Left lung (tissue), 4 donors: ENCODE measurements at regions not wholly inside any gene's neighbourhood (a gene's known extent, or its start where the extent isn't known, plus 50 kb on each side); places are given as distances from the start of the nearest gene placed in this dataset.
A peak's percentile ranks its signal among the peaks of the same experiment; 100 is the strongest.

Source experiments
- ATAC-seq: fragments of 200-7000 bp; cut with Tn5 transposase; one replicate; pipeline ENCODE4 v1.9.1; 2020; ENCODE audit warnings: moderate library complexity
- DNase-seq, 4 donors: peaks; one replicate each; pipeline ENCODE4 v3.0.0-alpha.2; 2013 to 2020
- H3K27ac ChIP-seq, 2 donors: fragments of 200-600 bp; sonication (generic) in 1 of 2; one replicate each; pipeline versions ENCODE4 v1.5.0 to v1.8.0; 2020 to 2021
- H3K27me3 ChIP-seq, 2 donors: fragments of 200-600 bp; sonication (generic) in 1 of 2; one replicate each; pipeline versions ENCODE4 v1.5.0 to v1.8.0; 2020 to 2021
- H3K36me3 ChIP-seq, 2 donors: fragments of 200-600 bp; sonication (generic) in 1 of 2; one replicate each; pipeline versions ENCODE4 v1.5.0 to v1.8.0; 2020 to 2021
- H3K4me1 ChIP-seq, 2 donors: fragments of 200-600 bp; one replicate each; pipeline ENCODE4 v1.8.0; 2021
- H3K4me3 ChIP-seq, 2 donors: fragments of 200-600 bp; sonication (generic) in 1 of 2; one replicate each; pipeline versions ENCODE4 v1.5.0 to v1.8.0; 2020 to 2021; ENCODE audit warnings: mild to moderate bottlenecking in 1 of 2
- H3K9me3 ChIP-seq, 2 donors: fragments of 200-600 bp; sonication (generic) in 1 of 2; one replicate each; pipeline versions ENCODE4 v1.5.0 to v1.8.0; 2020 to 2021
- CTCF ChIP-seq, 2 donors: fragments of 200-600 bp; sonication (generic) in 1 of 2; IDR thresholded peaks; one replicate each; pipeline versions ENCODE4 v1.5.0 to v1.8.0; 2021; ENCODE audit warnings: antibody characterized with exemption in 2 of 2
- intact Hi-C, 2 donors: fragments of 100-400 bp; cut with DNase I; formaldehyde crosslinking; loops; one replicate each; pipeline versions ENCODE4 v1.11.2 to v1.14.2; 2022
- donor health status: DM: no; HTN: yes; CAD: no.
- donor health status: DM: no; HTN: no; CAD: no.

- no peaks in the 10 kb centered on the region for H3K9me3 ChIP-seq
- no peaks in the 10 kb centered on the region for H3K27me3 ChIP-seq
- DNase-seq (no peak), ATAC-seq (no peak)
- H3K4me1 ChIP-seq, result peaks cover 0 to 12% of the 10 kb centered on the region in 2 donors
- intact Hi-C loops, result no loop called here
- no peak overlapping the region for H3K4me3 ChIP-seq
- TF ChIP-seq CTCF (IDR thresholded peaks at IDR 0.05), result no peak
- H3K27ac ChIP-seq, result no peak overlapping the region
- no peaks in the 10 kb centered on the region for H3K36me3 ChIP-seq
Measured at GRCh38 chr14:55803873-55804553, 224.0 kb downstream of the KTN1 start.

GRCh38 chr14:55805250-55805649 is 225.2 kb downstream of the KTN1 start:
- no peak for TF ChIP-seq CTCF (IDR thresholded peaks at IDR 0.05)
- Histone ChIP-seq H3K27ac (no peak overlapping the region), H3K36me3 (no peaks in the 10 kb centered on the region), H3K4me3 (no peak overlapping the region), H3K27me3 (no peaks in the 10 kb centered on the region), H3K4me1 (peaks cover 0 to 12% of the 10 kb centered on the region in 2 donors), H3K9me3 (no peaks in the 10 kb centered on the region)
- ATAC-seq, result no peak
- intact Hi-C loops, result no loop called here
- DNase-seq, result no peak

- intact Hi-C loops, result no loop called here
- ATAC-seq (peak; percentile 82), DNase-seq (peak in 3 of 4 donors; percentile 23 to 63 (median 54))
- no peak for TF ChIP-seq CTCF (IDR thresholded peaks at IDR 0.05)
- H3K4me3 ChIP-seq, result no peak overlapping the region
- peak overlapping the region in 1 of 2 donors; percentile 20 for H3K27ac ChIP-seq
- no peaks in the 10 kb centered on the region for H3K9me3 ChIP-seq
- H3K27me3 ChIP-seq, result no peaks in the 10 kb centered on the region
- peaks cover 0 to 12% of the 10 kb centered on the region in 2 donors for H3K4me1 ChIP-seq
- H3K36me3 ChIP-seq, result no peaks in the 10 kb centered on the region
Measured at GRCh38 chr14:55807053-55807880, 227.3 kb downstream of the KTN1 start.

- Histone ChIP-seq H3K4me1 (peaks cover 0 to 12% of the 10 kb centered on the region in 2 donors), H3K4me3 (no peak overlapping the region), H3K9me3 (no peaks in the 10 kb centered on the region), H3K27ac (no peak overlapping the region), H3K36me3 (no peaks in the 10 kb centered on the region), H3K27me3 (no peaks in the 10 kb centered on the region)
- no peak for TF ChIP-seq CTCF (IDR thresholded peaks at IDR 0.05)
- intact Hi-C loops, result no loop called here
- ATAC-seq, result peak; percentile 16
- no peak for DNase-seq
Measured at GRCh38 chr14:55807881-55808379, 227.9 kb downstream of the KTN1 start.

GRCh38 chr14:55813630-55814029 is 233.6 kb downstream of the KTN1 start:
- no peaks in the 10 kb centered on the region for H3K27me3 ChIP-seq
- H3K4me3 ChIP-seq, result no peak overlapping the region
- TF ChIP-seq CTCF (IDR thresholded peaks at IDR 0.05), result no peak
- intact Hi-C loops, result no loop called here
- H3K27ac ChIP-seq, result no peak overlapping the region
- H3K36me3 ChIP-seq, result no peaks in the 10 kb centered on the region
- H3K9me3 ChIP-seq, result no peaks in the 10 kb centered on the region
- ATAC-seq (no peak), DNase-seq (no peak)
- H3K4me1 ChIP-seq, result peaks cover 0 to 8% of the 10 kb centered on the region in 2 donors
